ENCODE measurements at regions not wholly inside any gene's neighbourhood (a gene's known extent, or its start where the extent isn't known, plus 50 kb on each side); places are given as distances from the start of the nearest gene placed in this dataset.

DNA sequence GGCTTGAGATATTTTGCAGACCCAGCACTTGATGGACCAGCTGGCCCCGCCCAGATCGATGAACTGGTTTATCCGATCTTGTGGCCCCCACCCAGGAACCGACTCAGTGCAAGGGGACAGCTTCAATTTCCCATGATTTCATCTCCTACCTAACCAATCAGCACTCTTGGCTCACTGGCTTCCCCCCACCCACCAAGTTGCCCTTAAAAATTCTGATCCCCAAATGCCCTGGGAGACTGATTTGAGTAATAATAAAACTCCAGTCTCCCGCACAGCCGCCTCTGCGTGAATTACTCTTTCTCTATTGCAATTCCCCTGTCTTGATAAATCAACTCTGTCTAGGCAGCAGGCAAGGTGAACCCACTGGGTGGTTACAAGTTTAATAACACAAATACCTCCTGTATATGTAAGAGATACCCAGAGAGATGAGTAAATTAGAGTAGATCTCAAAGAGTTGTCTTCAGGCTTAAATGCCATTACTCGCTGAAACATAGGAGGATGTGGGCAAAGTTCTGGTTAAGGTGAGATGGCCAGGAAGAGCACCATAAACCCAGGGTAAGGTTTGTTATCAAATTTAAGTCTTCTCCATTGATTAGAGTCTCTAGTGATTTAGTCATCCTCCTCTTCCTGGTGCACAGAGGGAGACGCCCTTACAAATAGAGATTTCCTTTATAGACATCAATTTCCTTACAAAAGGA, 222.8 kb downstream of the ARL4C start:
- H3K9me3 ChIP-seq (ENCODE audit: low read length) = no peaks in the 10 kb centered on the region
- no TSS peak for BruUV-seq (replicated peaks)
- H3K27ac ChIP-seq (ENCODE audit: low read depth, low read length, poor library complexity, severe bottlenecking) = no peak overlapping the region
- intact Hi-C loops (cut with micrococcal nuclease; ENCODE audit: unreplicated experiment) = no loop called here
- no peak overlapping the region for H3K4me3 ChIP-seq (ENCODE audit: low read depth, low read length, poor library complexity, severe bottlenecking)
- ChIA-PET CTCF (ENCODE audit: unreplicated experiment) (no interaction called here), POLR2A (interaction anchor here (0.7 kb wide), 1 partner anchor 172 kb away, joined by 8 read pairs; no protein-coding TSS in a partner anchor)
- no peaks in the 10 kb centered on the region for H3K4me1 ChIP-seq (ENCODE audit: insufficient read depth, low read length, poor library complexity, severe bottlenecking)
- no peaks in the 10 kb centered on the region for H3K36me3 ChIP-seq (ENCODE audit: insufficient read depth, low read length)
- no peaks in the 10 kb centered on the region for H4K20me1 ChIP-seq (ENCODE audit: insufficient read depth, low read length)
- no peaks in the 10 kb centered on the region for H3K79me2 ChIP-seq (ENCODE audit: insufficient read depth, low read depth, low read length)
- no peak overlapping the region for H3K4me2 ChIP-seq (ENCODE audit: low read length)
- no peak overlapping the region for H2AFZ ChIP-seq (ENCODE audit: low read length)
- no peaks in the 10 kb centered on the region for H3K9me2 ChIP-seq (ENCODE audit: insufficient read depth, low read length)
- TF ChIP-seq EZH2phosphoT487 (IDR thresholded peaks at IDR 0.05; ENCODE audit: borderline replicate concordance, low read depth, low read length) = no peak
- TF ChIP-seq, protein P1, sequence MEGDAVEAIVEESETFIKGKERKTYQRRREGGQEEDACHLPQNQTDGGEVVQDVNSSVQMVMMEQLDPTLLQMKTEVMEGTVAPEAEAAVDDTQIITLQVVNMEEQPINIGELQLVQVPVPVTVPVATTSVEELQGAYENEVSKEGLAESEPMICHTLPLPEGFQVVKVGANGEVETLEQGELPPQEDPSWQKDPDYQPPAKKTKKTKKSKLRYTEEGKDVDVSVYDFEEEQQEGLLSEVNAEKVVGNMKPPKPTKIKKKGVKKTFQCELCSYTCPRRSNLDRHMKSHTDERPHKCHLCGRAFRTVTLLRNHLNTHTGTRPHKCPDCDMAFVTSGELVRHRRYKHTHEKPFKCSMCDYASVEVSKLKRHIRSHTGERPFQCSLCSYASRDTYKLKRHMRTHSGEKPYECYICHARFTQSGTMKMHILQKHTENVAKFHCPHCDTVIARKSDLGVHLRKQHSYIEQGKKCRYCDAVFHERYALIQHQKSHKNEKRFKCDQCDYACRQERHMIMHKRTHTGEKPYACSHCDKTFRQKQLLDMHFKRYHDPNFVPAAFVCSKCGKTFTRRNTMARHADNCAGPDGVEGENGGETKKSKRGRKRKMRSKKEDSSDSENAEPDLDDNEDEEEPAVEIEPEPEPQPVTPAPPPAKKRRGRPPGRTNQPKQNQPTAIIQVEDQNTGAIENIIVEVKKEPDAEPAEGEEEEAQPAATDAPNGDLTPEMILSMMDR (conservative IDR thresholded peaks at IDR 0.05; ENCODE audit: low read length) = no peak
- no peak for DNase-seq (ENCODE audit: low spot score)

DNA sequence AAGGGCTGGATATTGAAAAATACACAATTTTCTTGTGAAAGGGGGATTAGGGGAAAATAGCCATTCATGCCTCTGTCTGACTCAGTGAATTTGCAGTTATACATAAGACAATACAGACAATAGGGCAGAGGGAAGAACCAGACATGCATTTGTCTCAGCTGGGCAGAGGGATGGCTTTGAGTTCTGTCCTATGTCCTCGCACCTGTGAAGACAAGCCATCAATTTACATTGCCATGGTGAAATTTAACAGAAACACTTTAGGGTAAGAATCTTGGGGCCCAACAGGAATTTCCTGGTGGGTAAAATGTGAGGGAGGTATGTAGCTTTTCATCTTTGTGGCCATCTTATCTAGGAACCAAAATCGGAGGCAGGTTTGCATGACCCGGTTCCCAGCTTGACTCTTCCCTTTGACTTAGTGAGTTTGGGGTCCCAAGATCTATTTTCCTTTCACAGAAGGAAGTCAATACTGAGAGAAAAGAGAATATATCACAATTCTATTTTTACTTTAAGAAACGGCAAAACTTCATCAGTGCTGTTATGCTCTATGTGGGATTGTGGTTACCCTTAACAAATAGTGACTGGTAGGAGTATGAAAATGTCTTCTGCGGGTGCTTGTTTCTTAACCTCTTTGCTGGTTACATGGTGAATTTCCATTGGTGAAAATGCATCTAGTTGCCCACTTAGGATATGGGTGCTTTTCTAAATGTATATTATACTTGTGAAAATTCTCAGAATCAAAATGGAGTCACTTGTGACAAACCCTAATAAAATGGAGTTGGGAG, 221.8 kb downstream of the SPP2 start:
- DNase-seq (ENCODE audit: low spot score) = no peak
- no peaks in the 10 kb centered on the region for H3K9me3 ChIP-seq (ENCODE audit: low read length)
- H3K9me2 ChIP-seq (ENCODE audit: insufficient read depth, low read length) = no peaks in the 10 kb centered on the region
- no peaks in the 10 kb centered on the region for H3K79me2 ChIP-seq (ENCODE audit: insufficient read depth, low read depth, low read length)
- BruUV-seq (replicated peaks) = no TSS peak
- H3K27ac ChIP-seq (ENCODE audit: low read depth, low read length, poor library complexity, severe bottlenecking) = no peak overlapping the region
- ChIA-PET POLR2A (interaction anchor here (1.2 kb wide), 1 partner anchor 9 kb away, joined by 3 read pairs; no protein-coding TSS in a partner anchor), CTCF (ENCODE audit: unreplicated experiment) (no interaction called here)
- no peaks in the 10 kb centered on the region for H3K4me1 ChIP-seq (ENCODE audit: insufficient read depth, low read length, poor library complexity, severe bottlenecking)
- H3K4me2 ChIP-seq (ENCODE audit: low read length) = no peak overlapping the region
- H3K4me3 ChIP-seq (ENCODE audit: low read depth, low read length, poor library complexity, severe bottlenecking) = no peak overlapping the region
- no peaks in the 10 kb centered on the region for H4K20me1 ChIP-seq (ENCODE audit: insufficient read depth, low read length)
- intact Hi-C loops (cut with micrococcal nuclease; ENCODE audit: unreplicated experiment) = no loop called here
- no peak overlapping the region for H2AFZ ChIP-seq (ENCODE audit: low read length)
- no peak for TF ChIP-seq EZH2phosphoT487 (IDR thresholded peaks at IDR 0.05; ENCODE audit: borderline replicate concordance, low read depth, low read length)
- TF ChIP-seq, protein P1 (conservative IDR thresholded peaks at IDR 0.05; ENCODE audit: low read length) = no peak
- no peaks in the 10 kb centered on the region for H3K36me3 ChIP-seq (ENCODE audit: insufficient read depth, low read length)

DNA sequence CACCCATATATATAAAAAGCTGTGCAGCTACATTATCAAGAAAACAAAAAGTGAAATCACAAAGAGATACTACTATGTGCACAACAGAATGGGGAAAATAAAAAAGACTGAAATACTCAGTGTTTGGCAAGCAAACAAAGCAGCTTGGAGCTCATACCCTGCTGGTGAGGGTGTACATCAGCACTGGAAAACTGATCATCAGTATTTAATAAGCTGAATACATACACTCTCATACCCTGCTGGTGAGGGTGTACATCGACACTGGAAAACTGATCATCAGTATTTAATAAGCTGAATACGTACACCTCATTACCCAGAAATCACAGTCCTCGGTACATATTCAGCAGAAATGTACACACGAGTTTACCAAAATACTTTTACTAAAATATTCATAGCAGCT, 220.8 kb downstream of the SPP2 start:
- H3K36me3 ChIP-seq (ENCODE audit: insufficient read depth, low read length) = no peaks in the 10 kb centered on the region
- DNase-seq (ENCODE audit: low spot score) = no peak
- H2AFZ ChIP-seq (ENCODE audit: low read length) = no peak overlapping the region
- intact Hi-C loops (cut with micrococcal nuclease; ENCODE audit: unreplicated experiment) = no loop called here
- no peak overlapping the region for H3K4me2 ChIP-seq (ENCODE audit: low read length)
- no peak for TF ChIP-seq EZH2phosphoT487 (IDR thresholded peaks at IDR 0.05; ENCODE audit: borderline replicate concordance, low read depth, low read length)
- TF ChIP-seq, protein P1 (conservative IDR thresholded peaks at IDR 0.05; ENCODE audit: low read length) = no peak
- H3K27ac ChIP-seq (ENCODE audit: low read depth, low read length, poor library complexity, severe bottlenecking) = no peak overlapping the region
- no peaks in the 10 kb centered on the region for H3K79me2 ChIP-seq (ENCODE audit: insufficient read depth, low read depth, low read length)
- no peaks in the 10 kb centered on the region for H3K4me1 ChIP-seq (ENCODE audit: insufficient read depth, low read length, poor library complexity, severe bottlenecking)
- ChIA-PET CTCF (ENCODE audit: unreplicated experiment) (no interaction called here), POLR2A (interaction anchor here (1.2 kb wide), 1 partner anchor 10 kb away, joined by 3 read pairs; no protein-coding TSS in a partner anchor)
- H4K20me1 ChIP-seq (ENCODE audit: insufficient read depth, low read length) = no peaks in the 10 kb centered on the region
- H3K9me2 ChIP-seq (ENCODE audit: insufficient read depth, low read length) = no peaks in the 10 kb centered on the region
- H3K4me3 ChIP-seq (ENCODE audit: low read depth, low read length, poor library complexity, severe bottlenecking) = no peak overlapping the region
- H3K9me3 ChIP-seq (ENCODE audit: low read length) = no peaks in the 10 kb centered on the region
- BruUV-seq (replicated peaks) = no TSS peak
